ENCODE measurements at regions not wholly inside any gene's neighbourhood (a gene's known extent, or its start where the extent isn't known, plus 50 kb on each side); places are given as distances from the start of the nearest gene placed in this dataset.

- no peak for DNase-seq (ENCODE audit: low read depth, low spot score)
Observed at GRCh38 chr16:52235186-52235585, 311.8 kb downstream of the TOX3 start.

DNA sequence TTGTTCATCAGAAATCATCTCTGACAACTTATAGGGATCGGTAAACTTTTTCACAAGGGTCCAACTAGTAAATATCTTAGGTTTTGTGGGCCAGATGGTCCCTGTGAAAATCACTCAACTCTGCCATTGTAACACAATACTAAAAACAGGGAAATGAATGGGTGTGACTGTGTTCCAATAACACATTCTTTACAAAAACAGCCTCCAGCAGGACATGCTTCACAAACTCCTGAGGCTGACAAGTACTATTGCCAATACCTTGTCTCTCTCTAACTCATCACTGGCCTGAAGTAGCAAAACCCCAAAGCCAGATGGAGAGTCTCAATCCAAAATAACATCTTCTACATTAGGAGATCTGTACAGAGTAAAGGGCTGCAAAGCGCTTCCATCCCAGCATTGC lies 312.3 kb downstream of the TOX3 start:
- DNase-seq (ENCODE audit: low read depth, low spot score), result no peak

DNA sequence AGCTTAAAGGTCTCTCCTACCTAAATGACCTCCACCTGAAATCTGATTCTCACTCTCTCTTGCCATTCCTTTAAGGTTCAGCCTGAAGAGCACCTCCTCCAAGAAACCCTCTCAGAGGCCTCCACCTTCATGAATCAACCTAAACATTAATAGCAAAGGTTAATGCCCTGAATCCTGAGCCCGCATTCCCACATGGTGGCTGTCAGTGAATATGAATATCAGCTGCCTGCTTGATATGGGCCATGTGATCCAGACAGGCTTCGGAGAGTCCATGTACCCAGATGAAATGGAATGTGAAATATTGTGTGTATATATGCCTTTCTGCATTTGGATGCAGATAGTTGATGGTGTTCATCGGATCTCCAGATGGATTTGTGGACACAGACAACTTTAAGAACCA lies 317.5 kb downstream of the TOX3 start:
- no peak for DNase-seq (ENCODE audit: low read depth, low spot score)

DNA sequence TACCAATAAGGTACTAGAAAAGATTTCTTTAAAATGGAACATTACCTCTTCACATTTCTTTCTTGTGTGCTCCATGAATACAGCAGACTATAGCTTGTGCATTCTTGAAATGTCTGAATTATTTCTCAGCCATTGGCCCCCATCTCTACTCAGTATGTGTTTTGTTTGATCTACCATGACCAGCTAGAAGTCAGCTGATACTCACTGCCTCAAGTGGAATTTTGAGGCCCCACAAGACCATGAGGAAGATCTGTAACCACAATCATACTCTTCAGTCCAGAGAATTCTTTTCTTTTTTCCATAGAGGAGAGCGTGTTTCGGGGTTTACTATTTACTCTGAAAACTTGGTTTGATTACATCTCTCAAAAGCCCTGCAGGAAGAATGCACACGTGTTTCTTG lies 319.1 kb downstream of the TOX3 start:
- peak; percentile 71 for DNase-seq (ENCODE audit: low read depth, low spot score)

GRCh38 chr16:52212841-52213240 lies 334.1 kb downstream of the TOX3 start:
- no peak for DNase-seq (ENCODE audit: low read depth, low spot score)

DNA sequence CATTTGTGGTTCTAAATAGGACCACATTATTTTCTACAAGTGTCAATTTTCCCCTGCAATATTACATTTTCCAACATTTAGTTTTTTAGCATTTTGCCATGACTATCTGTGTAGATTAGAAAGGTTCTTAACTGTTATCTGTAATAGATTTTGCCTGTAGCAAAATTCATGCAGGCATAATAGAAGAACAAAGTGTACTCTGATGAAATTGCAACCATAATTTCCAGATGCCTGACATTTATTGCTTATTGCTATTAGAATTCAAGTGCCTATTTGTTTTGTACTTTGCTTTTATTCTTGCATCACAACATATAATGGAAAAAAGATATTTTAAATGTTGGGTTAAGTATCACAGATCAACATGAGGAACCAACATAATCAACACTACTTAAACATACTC lies 337.7 kb downstream of the TOX3 start:
- no peak for DNase-seq (ENCODE audit: low read depth, low spot score)

DNA sequence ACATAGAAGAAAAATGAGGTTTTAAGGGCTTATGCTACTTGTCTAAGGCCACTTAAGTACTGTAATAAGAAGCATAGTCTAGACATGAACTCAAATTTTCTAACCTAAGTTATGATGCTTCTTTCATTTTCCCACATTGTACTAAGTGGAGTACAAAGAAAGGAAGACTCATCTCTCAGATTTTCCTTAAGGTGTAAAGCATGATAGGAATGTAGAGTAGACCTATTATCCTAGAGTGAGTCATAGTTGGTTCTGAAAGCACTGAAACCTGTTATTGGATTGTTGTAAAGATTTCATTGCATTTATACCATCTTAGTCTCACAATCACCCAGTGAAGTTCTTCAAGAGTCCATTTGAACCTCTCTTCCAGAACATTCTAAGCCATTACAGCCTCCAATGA lies 343.8 kb downstream of the TOX3 start:
- DNase-seq (ENCODE audit: low read depth, low spot score), result peak; percentile 36

DNA sequence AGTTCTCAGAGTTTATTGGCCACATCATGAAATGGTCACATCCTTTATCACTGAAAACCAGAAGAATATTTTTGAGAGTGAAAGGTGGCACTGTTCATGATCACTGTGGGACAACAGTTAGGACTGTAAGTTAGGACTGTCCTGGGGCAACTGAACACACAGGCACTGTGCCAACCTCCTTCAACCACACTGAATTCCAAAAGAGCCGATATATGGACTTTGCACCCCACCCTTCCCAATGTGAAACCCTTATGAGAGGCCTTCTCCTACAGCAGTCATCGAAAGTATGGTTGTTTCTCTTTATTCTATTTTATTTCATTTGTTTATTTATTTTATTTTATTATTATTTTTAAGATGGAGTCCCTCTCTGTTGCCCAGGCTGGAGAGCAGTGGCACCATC lies 353.5 kb downstream of the TOX3 start:
- no peak for DNase-seq (ENCODE audit: low read depth, low spot score)

DNA sequence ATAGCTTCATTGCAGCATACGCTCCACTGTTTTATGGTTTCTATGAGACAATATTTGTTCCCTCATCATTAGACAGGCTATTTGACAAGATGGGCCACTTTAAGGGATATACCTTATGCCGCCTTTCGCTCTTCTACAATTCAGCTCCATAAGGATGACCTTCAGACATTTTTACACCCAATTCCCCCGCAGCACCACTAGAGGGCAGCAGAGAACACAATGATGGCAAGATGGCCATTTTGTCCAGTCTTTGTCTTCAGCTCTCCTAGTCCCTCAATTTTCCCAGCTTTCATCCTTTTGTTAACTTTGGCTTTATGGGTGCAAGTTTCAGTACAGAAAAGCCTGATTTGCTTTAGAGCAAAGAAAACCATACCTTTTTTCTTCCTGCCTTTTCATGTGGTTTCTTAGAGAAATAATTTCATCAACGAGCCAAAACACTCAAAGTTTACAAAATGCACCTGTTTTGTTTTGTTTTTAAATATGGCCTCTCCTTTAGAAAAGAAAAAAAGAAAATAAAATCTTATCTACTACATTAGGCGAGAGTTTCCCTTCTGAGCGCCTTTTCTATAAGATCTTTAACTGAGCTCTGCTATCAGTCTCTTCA lies 355.3 kb downstream of the TOX3 start:
- DNase-seq (ENCODE audit: low read depth, low spot score), result peak; percentile 84

GRCh38 chr16:52184336-52184735 lies 362.6 kb downstream of the TOX3 start:
- DNase-seq (ENCODE audit: low read depth, low spot score), result no peak

DNA sequence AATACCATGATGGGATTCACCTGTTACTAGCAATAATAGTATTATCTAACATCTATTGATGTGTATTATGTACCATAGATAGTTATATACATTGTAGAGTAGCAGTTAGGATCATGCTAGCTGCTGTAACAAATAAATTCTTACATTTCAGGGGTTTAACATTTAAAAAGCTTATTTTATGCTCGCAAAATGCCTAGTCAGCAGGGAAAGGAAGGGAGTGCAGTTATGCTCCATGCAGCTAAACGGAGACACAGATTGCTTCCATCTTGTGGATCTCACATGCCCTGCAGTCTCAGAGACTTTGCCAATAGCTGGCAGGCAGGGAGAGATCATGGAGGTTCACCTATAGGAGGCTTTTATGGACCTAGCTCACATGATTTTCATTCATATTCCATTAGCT lies 364.1 kb downstream of the TOX3 start:
- DNase-seq (ENCODE audit: low read depth, low spot score), result no peak

- no peak for DNase-seq (ENCODE audit: low read depth, low spot score)
Observed at GRCh38 chr16:52174168-52174567, 372.8 kb downstream of the TOX3 start.

DNA sequence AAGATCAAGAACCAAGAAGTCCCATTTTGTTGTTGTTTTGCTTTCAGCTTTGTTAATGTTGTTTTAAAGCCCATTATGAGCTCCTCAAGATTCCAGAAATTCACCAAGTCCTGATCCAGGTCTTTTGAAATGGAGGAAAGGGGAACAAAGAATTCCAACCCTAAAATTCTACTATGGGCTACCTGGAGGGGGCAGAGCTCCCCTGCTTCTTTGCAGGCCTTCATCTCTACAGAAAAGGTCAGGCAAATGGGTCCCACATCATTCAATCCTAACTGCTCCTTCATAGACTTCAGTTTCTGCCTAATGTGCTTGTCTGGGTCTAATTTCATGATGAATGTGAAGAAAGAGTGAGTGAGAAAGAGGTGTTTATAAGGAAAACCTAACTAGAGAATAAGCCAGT lies 375.5 kb downstream of the TOX3 start:
- DNase-seq (ENCODE audit: low read depth, low spot score), result no peak

DNA sequence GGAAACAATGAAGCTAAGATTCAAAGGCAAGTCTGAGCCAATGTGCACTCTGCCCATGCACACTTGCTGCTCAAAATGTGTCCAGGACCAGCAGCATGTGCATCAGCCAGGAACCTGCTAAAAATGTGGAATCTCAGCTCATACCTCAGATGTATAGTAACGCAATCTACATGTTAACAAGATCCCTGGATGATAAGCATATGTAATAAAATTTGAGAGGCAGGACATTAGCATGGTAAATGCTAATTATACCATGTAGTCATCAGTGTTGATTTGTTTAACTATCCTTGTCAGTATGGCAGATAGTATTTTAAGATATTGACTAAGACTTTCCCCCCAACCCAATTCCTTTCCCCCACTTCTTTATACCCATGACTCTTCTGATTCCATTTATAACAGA lies 379.6 kb downstream of the TOX3 start:
- no peak for DNase-seq (ENCODE audit: low read depth, low spot score)

- no peak for DNase-seq (ENCODE audit: low read depth, low spot score)
Observed at GRCh38 chr16:52165961-52166360, 381.0 kb downstream of the TOX3 start.

DNA sequence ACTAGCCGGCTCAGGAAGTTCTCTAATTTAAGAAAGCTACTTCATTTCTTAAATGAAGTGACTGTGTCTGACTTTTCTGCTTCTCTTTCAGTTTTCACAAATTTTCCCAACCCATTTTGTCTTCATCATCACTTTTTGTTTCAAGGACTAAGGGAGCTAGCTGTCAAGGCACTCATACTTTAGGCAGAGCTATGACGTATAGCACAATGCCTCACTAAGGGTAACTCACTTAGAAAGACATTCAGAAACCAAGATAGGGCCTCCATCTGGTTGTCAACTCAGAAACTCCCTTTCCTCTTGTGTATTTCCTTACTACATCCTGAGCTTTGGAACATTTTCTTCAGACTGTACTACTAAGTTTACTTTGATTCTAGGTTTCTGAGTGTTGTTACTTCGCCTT lies 397.9 kb downstream of the TOX3 start:
- no peak for DNase-seq (ENCODE audit: low read depth, low spot score)

GRCh38 chr16:52141871-52142270 lies 405.1 kb downstream of the TOX3 start:
- peak; percentile 2 for DNase-seq (ENCODE audit: low read depth, low spot score)

DNA sequence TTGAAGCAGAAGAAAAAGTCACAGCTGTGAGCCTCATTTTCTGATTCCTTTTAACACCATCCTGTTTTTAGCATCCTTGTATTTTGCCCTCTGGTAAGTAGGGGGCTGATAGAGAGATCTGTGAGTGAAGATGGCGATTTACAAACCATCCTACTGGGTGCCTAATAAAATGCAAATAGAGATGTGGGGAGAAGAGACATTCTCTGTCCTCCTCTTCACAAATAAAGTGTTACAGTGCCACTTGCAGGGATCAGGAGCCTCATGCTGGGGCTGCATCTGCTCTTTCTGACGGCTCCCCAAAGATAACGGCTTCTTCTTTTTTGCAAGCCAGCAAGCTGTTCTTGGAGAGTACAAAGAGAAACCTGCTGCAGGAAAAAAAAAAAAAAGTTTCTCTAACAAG lies 418.6 kb downstream of the TOX3 start:
- no peak for DNase-seq (ENCODE audit: low read depth, low spot score)

DNA sequence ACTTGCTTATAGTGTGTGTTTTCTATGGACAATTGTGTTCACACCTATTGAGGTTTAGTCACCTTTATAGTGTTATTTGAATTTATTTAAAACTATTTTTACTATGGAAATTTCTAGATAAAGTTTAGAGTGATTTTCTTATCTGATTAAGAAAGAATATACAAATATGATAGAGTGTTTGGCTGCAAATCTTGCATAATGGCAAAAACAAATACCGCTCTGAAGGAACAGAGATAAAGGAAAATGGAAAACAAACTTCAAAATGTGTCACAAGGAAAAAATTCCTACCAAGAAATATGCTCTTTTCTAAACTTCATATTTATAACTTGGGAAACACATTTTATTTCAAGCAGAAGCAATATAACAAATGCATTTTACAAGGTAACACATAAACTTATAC lies 423.1 kb downstream of the TOX3 start:
- DNase-seq (ENCODE audit: low read depth, low spot score), result no peak

DNA sequence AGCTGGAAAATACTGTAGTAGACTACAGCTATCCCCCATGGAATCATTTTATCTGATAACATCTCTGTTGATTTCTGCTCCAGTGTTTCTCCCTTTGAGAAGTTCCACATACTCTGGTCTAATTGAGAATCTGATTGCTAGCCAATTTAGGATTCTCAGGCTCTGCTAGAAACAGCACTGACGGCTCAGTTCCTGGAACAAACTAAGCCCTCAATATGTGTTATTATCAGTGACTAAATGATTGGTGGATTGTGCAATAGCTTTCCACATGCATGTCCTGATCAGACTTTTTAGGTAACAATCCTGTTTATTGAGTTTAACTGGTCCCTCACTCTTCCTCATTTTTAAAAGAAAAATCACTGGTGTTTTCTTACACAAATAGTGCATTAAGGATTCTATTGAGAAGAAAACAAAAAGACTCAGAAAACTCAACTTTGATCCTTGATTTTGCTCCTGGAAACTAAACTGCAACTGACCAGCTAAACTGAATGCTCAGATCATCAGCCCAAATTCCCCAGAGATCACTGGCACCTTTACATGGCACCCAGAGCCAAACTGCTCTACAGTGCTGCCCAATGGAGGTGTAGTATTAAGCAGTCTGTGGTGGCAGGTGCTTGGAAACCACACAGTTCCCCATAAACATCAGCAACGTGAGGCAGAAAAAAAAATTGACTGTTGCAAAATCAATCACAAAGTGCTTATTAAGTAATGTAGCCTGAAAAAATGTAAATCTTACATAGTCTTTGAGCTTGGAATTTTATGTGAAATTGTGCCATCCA lies 423.7 kb downstream of the TOX3 start:
- DNase-seq (ENCODE audit: low read depth, low spot score), result peak; percentile 16

- DNase-seq (ENCODE audit: low read depth, low spot score), result no peak
Observed at GRCh38 chr16:52117171-52117570, 429.8 kb downstream of the TOX3 start.

DNA sequence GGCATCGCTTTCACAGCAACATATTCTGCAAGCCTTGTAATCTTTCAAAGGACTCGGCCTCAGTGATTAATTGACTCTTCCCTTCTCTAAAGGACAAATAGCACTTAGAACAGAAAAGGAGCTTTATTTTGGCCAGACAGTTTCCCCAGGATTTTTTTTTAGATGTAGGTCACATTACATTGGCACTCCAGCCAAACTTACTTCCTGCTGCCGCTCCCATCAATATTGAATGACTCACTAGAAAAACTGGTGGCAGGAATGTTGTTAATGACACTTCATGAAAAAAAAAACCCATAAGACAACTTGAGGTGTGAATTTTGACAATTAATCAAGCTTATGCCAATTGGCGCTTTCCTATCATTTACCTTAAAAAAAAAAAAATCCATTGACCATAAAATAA lies 432.6 kb downstream of the TOX3 start:
- DNase-seq (ENCODE audit: low read depth, low spot score), result peak; percentile 71

DNA sequence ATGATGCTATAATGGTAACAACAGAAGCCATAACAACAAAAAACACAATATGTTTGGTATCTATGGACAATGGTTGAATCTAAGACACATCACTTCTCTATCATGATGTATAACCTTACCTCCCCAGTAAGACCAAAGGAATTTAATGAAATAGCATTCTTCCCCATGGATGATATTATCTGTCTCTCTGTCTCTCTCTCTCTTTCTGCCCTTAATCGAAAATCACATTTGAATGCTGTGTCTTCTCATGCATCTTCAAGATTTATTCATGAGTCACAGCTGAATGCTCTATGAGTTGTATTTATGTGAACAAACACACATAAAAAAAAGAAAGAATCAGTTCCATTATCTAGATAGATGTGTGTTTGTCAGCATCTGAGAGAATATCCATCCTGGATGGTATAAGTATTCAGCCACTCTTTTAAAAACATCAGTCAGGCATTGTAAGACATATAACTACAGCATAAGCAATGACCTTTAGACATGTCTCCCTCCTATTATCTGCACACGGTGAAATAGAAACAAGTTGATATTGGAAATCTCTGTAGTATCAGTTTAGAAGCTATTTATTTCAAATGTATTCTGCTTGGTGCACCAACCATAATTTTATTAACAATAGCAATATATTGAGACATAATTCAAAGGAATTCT lies 433.3 kb downstream of the TOX3 start:
- DNase-seq (ENCODE audit: low read depth, low spot score), result no peak
